ENCODE measurements at regions not wholly inside any gene's neighbourhood (a gene's known extent, or its start where the extent isn't known, plus 50 kb on each side); places are given as distances from the start of the nearest gene placed in this dataset.

GRCh38 chr2:2831633-2832032 lies 500.6 kb upstream of the MYT1L start:
- H3K36me3 ChIP-seq: no peaks in the 10 kb centered on the region
- H3K4me3 ChIP-seq: no peak overlapping the region
- TF ChIP-seq POLR2A (IDR thresholded peaks at IDR 0.05) (no peak), CTCF (IDR thresholded peaks at IDR 0.05 in 4 of 5, conservative IDR thresholded peaks at IDR 0.05 in 1 of 5) (no peak)
- DNase-seq: no peak
- no peaks in the 10 kb centered on the region for H3K4me1 ChIP-seq
- intact Hi-C loops (cut with DNase I; ENCODE audit: low total_unique reads) (no loop called here), in situ Hi-C loops (cut with MboI; ENCODE audit: low sequenced_read_pairs in 4 of 4) (no loop called here)
- H3K27me3 ChIP-seq: no peaks in the 10 kb centered on the region
- no peak for ATAC-seq
- no peak overlapping the region for H3K27ac ChIP-seq
- no peaks in the 10 kb centered on the region for H3K9me3 ChIP-seq

GRCh38 chr2:2830576-2830975 lies 499.5 kb upstream of the MYT1L start:
- H3K9me3 ChIP-seq: no peaks in the 10 kb centered on the region
- H3K4me3 ChIP-seq: no peak overlapping the region
- no peaks in the 10 kb centered on the region for H3K27me3 ChIP-seq
- in situ Hi-C loops (cut with MboI; ENCODE audit: low sequenced_read_pairs in 4 of 4) (no loop called here), intact Hi-C loops (cut with DNase I; ENCODE audit: low total_unique reads) (no loop called here)
- no peaks in the 10 kb centered on the region for H3K4me1 ChIP-seq
- ATAC-seq (no peak), DNase-seq (no peak)
- TF ChIP-seq POLR2A (IDR thresholded peaks at IDR 0.05): no peak
- TF ChIP-seq CTCF (IDR thresholded peaks at IDR 0.05 in 4 of 5, conservative IDR thresholded peaks at IDR 0.05 in 1 of 5): no peak
- no peaks in the 10 kb centered on the region for H3K36me3 ChIP-seq
- H3K27ac ChIP-seq: no peak overlapping the region

GRCh38 chr2:2828774-2829368 lies 497.8 kb upstream of the MYT1L start:
- ATAC-seq: no peak

GRCh38 chr2:2827761-2828221 lies 496.7 kb upstream of the MYT1L start:
- DNase-seq (no peak), ATAC-seq (no peak)
- no peaks in the 10 kb centered on the region for H3K36me3 ChIP-seq
- TF ChIP-seq CTCF (IDR thresholded peaks at IDR 0.05 in 4 of 5, conservative IDR thresholded peaks at IDR 0.05 in 1 of 5): no peak
- TF ChIP-seq POLR2A (IDR thresholded peaks at IDR 0.05): no peak
- H3K9me3 ChIP-seq: no peaks in the 10 kb centered on the region
- H3K4me3 ChIP-seq: no peak overlapping the region
- in situ Hi-C loops (cut with MboI; ENCODE audit: low sequenced_read_pairs in 4 of 4): no loop called here
- no peaks in the 10 kb centered on the region for H3K4me1 ChIP-seq
- no peak overlapping the region for H3K27ac ChIP-seq
- no peaks in the 10 kb centered on the region for H3K27me3 ChIP-seq
- intact Hi-C loops (cut with DNase I; ENCODE audit: low total_unique reads): no loop called here

More at GRCh38 chr2:2828774-2829368, 497.8 kb upstream of the MYT1L start:
- intact Hi-C loops (cut with DNase I; ENCODE audit: low total_unique reads): no loop called here
- Histone ChIP-seq H3K4me1 (no peaks in the 10 kb centered on the region), H3K27me3 (no peaks in the 10 kb centered on the region), H3K4me3 (no peak overlapping the region), H3K9me3 (no peaks in the 10 kb centered on the region), H3K27ac (no peak overlapping the region), H3K36me3 (no peaks in the 10 kb centered on the region)
- TF ChIP-seq CTCF (IDR thresholded peaks at IDR 0.05 in 4 of 5, conservative IDR thresholded peaks at IDR 0.05 in 1 of 5): no peak
- no peak for TF ChIP-seq POLR2A (IDR thresholded peaks at IDR 0.05)
- no peak for DNase-seq
- in situ Hi-C loops (cut with MboI; ENCODE audit: low sequenced_read_pairs in 4 of 4): no loop called here

Measured in gastrocnemius medialis (tissue), 4 donors.